ENCODE measurements at regions not wholly inside any gene's neighbourhood (a gene's known extent, or its start where the extent isn't known, plus 50 kb on each side); places are given as distances from the start of the nearest gene placed in this dataset.
A peak's percentile ranks its signal among the peaks of the same experiment; 100 is the strongest.

GRCh38 chr3:174382878-174383277, 476.3 kb upstream of the NAALADL2 start:
- no peaks in the 10 kb centered on the region for H3K4me1 ChIP-seq (ENCODE audit: control insufficient read depth, extremely low read depth, insufficient read depth, low read length)
- H3K36me3 ChIP-seq (ENCODE audit: control insufficient read depth, insufficient read depth, low read length): no peaks in the 10 kb centered on the region
- no peaks in the 10 kb centered on the region for H3K27me3 ChIP-seq (ENCODE audit: control insufficient read depth, insufficient read depth, low read length)
- no peak for TF ChIP-seq EZH2 (IDR thresholded peaks at IDR 0.05; ENCODE audit: low read length, missing control alignments)
- TF ChIP-seq CTCF (conservative IDR thresholded peaks at IDR 0.05 in 1 of 2, IDR thresholded peaks at IDR 0.05 in 1 of 2; ENCODE audit: low read depth in 1 of 2, low read length in 2 of 2): no peak
- DNase-seq (ENCODE audit: low read depth in 2 of 2): no peak
- no peak overlapping the region for H3K4me3 ChIP-seq (replicated peaks in 1 of 4; ENCODE audit: control extremely low read depth in 1 of 4, insufficient read depth in 1 of 4, low read depth in 3 of 4, low read length in 4 of 4)
- H4K20me1 ChIP-seq (ENCODE audit: control insufficient read depth, extremely low read depth, insufficient read depth, low read length): no peaks in the 10 kb centered on the region
- H3K9me3 ChIP-seq (ENCODE audit: control insufficient read depth, insufficient read depth, low read depth, low read length): no peaks in the 10 kb centered on the region
- H3K4me2 ChIP-seq (ENCODE audit: extremely low read depth, insufficient read depth, low read length): no peak overlapping the region
- no peak overlapping the region for H2AFZ ChIP-seq (ENCODE audit: low read length)
- H3K27ac ChIP-seq (ENCODE audit: insufficient read depth, low read length): no peak overlapping the region
- no peak overlapping the region for H3K9ac ChIP-seq (ENCODE audit: insufficient read depth, low read length)
- no peaks in the 10 kb centered on the region for H3K79me2 ChIP-seq (ENCODE audit: control insufficient read depth, insufficient read depth, low read length)

- Histone ChIP-seq H3K9me3 (ENCODE audit: control insufficient read depth, insufficient read depth, low read depth, low read length) (no peaks in the 10 kb centered on the region), H3K36me3 (ENCODE audit: control insufficient read depth, insufficient read depth, low read length) (no peaks in the 10 kb centered on the region)
- DNase-seq (ENCODE audit: low read depth in 2 of 2): no peak
Observed at GRCh38 chr3:174387736-174388135, 471.4 kb upstream of the NAALADL2 start.

GRCh38 chr3:174397848-174398247, 461.3 kb upstream of the NAALADL2 start:
- Histone ChIP-seq H2AFZ (ENCODE audit: low read length) (no peak overlapping the region), H3K27me3 (ENCODE audit: control insufficient read depth, insufficient read depth, low read length) (no peaks in the 10 kb centered on the region), H3K4me2 (ENCODE audit: extremely low read depth, insufficient read depth, low read length) (no peak overlapping the region), H3K4me1 (ENCODE audit: control insufficient read depth, extremely low read depth, insufficient read depth, low read length) (no peaks in the 10 kb centered on the region), H3K36me3 (ENCODE audit: control insufficient read depth, insufficient read depth, low read length) (no peaks in the 10 kb centered on the region), H3K79me2 (ENCODE audit: control insufficient read depth, insufficient read depth, low read length) (no peaks in the 10 kb centered on the region), H3K9ac (ENCODE audit: insufficient read depth, low read length) (no peak overlapping the region), H4K20me1 (ENCODE audit: control insufficient read depth, extremely low read depth, insufficient read depth, low read length) (no peaks in the 10 kb centered on the region), H3K27ac (ENCODE audit: insufficient read depth, low read length) (no peak overlapping the region), H3K9me3 (ENCODE audit: control insufficient read depth, insufficient read depth, low read depth, low read length) (no peaks in the 10 kb centered on the region), H3K4me3 (replicated peaks in 1 of 4; ENCODE audit: control extremely low read depth in 1 of 4, insufficient read depth in 1 of 4, low read depth in 3 of 4, low read length in 4 of 4) (no peak overlapping the region)
- TF ChIP-seq EZH2 (IDR thresholded peaks at IDR 0.05; ENCODE audit: low read length, missing control alignments) (no peak), CTCF (conservative IDR thresholded peaks at IDR 0.05 in 1 of 2, IDR thresholded peaks at IDR 0.05 in 1 of 2; ENCODE audit: low read depth in 1 of 2, low read length in 2 of 2) (peak; percentile 29 to 34)
- peak; percentile 30 to 61 for DNase-seq (ENCODE audit: low read depth in 2 of 2)

More at GRCh38 chr3:174387736-174388135, 471.4 kb upstream of the NAALADL2 start:
- H3K4me2 ChIP-seq (ENCODE audit: extremely low read depth, insufficient read depth, low read length): no peak overlapping the region
- no peaks in the 10 kb centered on the region for H3K27me3 ChIP-seq (ENCODE audit: control insufficient read depth, insufficient read depth, low read length)
- H3K9ac ChIP-seq (ENCODE audit: insufficient read depth, low read length): no peak overlapping the region
- H3K4me3 ChIP-seq (replicated peaks in 1 of 4; ENCODE audit: control extremely low read depth in 1 of 4, insufficient read depth in 1 of 4, low read depth in 3 of 4, low read length in 4 of 4): no peak overlapping the region
- no peak overlapping the region for H3K27ac ChIP-seq (ENCODE audit: insufficient read depth, low read length)
- no peaks in the 10 kb centered on the region for H3K4me1 ChIP-seq (ENCODE audit: control insufficient read depth, extremely low read depth, insufficient read depth, low read length)
- H2AFZ ChIP-seq (ENCODE audit: low read length): no peak overlapping the region
- no peak for TF ChIP-seq CTCF (conservative IDR thresholded peaks at IDR 0.05 in 1 of 2, IDR thresholded peaks at IDR 0.05 in 1 of 2; ENCODE audit: low read depth in 1 of 2, low read length in 2 of 2)
- no peak for TF ChIP-seq EZH2 (IDR thresholded peaks at IDR 0.05; ENCODE audit: low read length, missing control alignments)
- H3K79me2 ChIP-seq (ENCODE audit: control insufficient read depth, insufficient read depth, low read length): no peaks in the 10 kb centered on the region
- no peaks in the 10 kb centered on the region for H4K20me1 ChIP-seq (ENCODE audit: control insufficient read depth, extremely low read depth, insufficient read depth, low read length)

Data from fibroblast of lung (primary cell).